ENCODE measurements at regions not wholly inside any gene's neighbourhood (a gene's known extent, or its start where the extent isn't known, plus 50 kb on each side); places are given as distances from the start of the nearest gene placed in this dataset.

DNA sequence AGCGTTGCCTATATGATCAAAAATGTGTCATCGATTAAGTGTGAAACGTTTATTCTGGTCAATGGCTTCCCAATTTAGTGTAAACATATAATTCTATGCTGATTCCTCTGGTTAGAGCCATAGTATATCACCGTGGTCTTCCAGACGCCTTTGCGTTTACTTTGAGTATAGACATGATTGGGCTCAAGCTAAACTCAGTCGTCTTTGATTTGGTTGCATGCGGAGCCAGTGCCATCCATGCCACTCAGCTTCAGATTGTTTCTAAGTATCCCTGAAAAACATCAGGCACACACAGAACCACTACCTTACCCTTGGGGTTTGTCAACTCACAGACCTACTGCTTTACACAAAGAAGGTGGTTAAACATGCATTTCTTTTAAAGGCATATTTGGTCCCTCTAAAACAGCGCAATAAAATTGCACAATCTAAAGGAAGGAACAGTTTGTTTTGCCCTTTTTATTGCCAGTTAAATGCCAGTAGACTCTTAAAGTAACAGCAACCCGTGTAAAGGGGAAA, 273.6 kb upstream of the KLF6 start (continued):
- no peak for TF ChIP-seq ZNF654 (tag by site-specific recombination; IDR thresholded peaks at IDR 0.05; ENCODE audit: low read depth)
- TF ChIP-seq, protein P1, sequence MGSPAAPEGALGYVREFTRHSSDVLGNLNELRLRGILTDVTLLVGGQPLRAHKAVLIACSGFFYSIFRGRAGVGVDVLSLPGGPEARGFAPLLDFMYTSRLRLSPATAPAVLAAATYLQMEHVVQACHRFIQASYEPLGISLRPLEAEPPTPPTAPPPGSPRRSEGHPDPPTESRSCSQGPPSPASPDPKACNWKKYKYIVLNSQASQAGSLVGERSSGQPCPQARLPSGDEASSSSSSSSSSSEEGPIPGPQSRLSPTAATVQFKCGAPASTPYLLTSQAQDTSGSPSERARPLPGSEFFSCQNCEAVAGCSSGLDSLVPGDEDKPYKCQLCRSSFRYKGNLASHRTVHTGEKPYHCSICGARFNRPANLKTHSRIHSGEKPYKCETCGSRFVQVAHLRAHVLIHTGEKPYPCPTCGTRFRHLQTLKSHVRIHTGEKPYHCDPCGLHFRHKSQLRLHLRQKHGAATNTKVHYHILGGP (tag by site-specific recombination; IDR thresholded peaks at IDR 0.05), result peak; percentile 74; the same call in 1 of the 2 replicates
- no peak for TF ChIP-seq ZNF311 (tag by site-specific recombination; IDR thresholded peaks at IDR 0.05; ENCODE audit: borderline replicate concordance)
- TF ChIP-seq OSR2 (tag by site-specific recombination; IDR thresholded peaks at IDR 0.05), result no peak; the same call in 1 of the 2 replicates
- TF ChIP-seq ZNF335 (tag by site-specific recombination; conservative IDR thresholded peaks at IDR 0.05), result peak; percentile 79
- no peak for TF ChIP-seq ZNF174 (tag by site-specific recombination; IDR thresholded peaks at IDR 0.05)

DNA sequence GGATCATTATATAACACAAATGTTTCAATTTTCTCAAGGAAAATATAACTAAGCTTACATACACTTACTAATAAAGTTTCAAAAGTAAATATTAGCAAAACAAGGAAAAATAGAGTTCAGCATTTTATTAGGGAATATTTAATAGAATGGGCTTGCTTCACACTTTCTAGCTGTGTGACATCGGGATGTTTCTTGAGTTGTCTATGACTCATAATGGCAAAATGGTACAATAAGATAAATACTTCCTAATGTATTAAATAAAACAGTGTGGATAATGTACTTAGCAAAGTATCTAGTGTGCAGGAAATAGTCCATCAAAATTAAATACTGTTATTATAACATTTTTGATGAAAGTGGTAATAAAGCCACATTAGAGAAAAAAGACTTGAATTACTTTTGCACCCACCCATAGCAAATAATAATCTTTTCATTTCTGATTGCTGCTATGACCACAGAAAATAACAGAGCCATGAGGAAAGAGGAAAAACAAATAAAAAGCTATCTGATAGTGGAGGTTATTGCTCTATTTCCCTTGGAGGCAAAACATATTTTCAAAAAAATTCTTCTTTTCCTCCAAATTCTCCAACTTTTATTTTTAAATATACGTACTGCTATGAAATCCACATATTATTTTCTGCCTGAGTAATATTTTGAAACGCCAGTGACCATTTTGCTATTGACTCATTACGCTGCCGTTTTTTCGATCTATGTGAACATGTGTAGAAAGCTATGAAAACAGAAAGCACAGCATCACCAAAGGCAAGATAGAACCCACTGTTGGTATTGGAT, 272.9 kb upstream of the KLF6 start:
- Histone ChIP-seq H3K4me1 (ENCODE audit: control insufficient read depth, insufficient read depth, low read length) (peaks cover 5% of the 10 kb centered on the region; the same call in 1 of the 2 replicates), H3K9me3 (ENCODE audit: control insufficient read depth, insufficient read depth, low read depth, low read length) (no peaks in the 10 kb centered on the region), H3K36me3 (ENCODE audit: control insufficient read depth in 2 of 2, insufficient read depth in 1 of 2, low read length in 2 of 2) (no peaks in the 10 kb centered on the region), H3K4me3 (ENCODE audit: low read depth, low read length) (no peak overlapping the region), H3K27ac (ENCODE audit: extremely low read depth, low read depth, low read length) (no peak overlapping the region; the same call in 1 of the 2 replicates)
- ChIA-PET POLR2A (no interaction called here), CTCF (interaction anchor here (0.6 kb wide), 1 partner anchor 477 kb away, joined by 3 read pairs; no protein-coding TSS in a partner anchor)
- TF ChIP-seq FEZF1 (tag by site-specific recombination; IDR thresholded peaks at IDR 0.05) (0 out of 2 replicates have a peak, but pooled peaks have one; percentile 13), MYNN (tag by site-specific recombination; IDR thresholded peaks at IDR 0.05; ENCODE audit: borderline replicate concordance) (no peak), ZNF394 (tag by site-specific recombination; IDR thresholded peaks at IDR 0.05; ENCODE audit: borderline replicate concordance) (no peak), ZNF138 (tag by site-specific recombination; IDR thresholded peaks at IDR 0.05; ENCODE audit: borderline replicate concordance) (no peak)
- TF ChIP-seq, protein P2, sequence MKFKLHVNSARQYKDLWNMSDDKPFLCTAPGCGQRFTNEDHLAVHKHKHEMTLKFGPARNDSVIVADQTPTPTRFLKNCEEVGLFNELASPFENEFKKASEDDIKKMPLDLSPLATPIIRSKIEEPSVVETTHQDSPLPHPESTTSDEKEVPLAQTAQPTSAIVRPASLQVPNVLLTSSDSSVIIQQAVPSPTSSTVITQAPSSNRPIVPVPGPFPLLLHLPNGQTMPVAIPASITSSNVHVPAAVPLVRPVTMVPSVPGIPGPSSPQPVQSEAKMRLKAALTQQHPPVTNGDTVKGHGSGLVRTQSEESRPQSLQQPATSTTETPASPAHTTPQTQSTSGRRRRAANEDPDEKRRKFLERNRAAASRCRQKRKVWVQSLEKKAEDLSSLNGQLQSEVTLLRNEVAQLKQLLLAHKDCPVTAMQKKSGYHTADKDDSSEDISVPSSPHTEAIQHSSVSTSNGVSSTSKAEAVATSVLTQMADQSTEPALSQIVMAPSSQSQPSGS (tag by site-specific recombination; IDR thresholded peaks at IDR 0.05; ENCODE audit: low read depth), result no peak
- TF ChIP-seq, protein P3, sequence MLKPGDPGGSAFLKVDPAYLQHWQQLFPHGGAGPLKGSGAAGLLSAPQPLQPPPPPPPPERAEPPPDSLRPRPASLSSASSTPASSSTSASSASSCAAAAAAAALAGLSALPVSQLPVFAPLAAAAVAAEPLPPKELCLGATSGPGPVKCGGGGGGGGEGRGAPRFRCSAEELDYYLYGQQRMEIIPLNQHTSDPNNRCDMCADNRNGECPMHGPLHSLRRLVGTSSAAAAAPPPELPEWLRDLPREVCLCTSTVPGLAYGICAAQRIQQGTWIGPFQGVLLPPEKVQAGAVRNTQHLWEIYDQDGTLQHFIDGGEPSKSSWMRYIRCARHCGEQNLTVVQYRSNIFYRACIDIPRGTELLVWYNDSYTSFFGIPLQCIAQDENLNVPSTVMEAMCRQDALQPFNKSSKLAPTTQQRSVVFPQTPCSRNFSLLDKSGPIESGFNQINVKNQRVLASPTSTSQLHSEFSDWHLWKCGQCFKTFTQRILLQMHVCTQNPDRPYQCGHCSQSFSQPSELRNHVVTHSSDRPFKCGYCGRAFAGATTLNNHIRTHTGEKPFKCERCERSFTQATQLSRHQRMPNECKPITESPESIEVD (tag by site-specific recombination; IDR thresholded peaks at IDR 0.05), result peak; percentile 55; the same call in 1 of the 2 replicates

DNA sequence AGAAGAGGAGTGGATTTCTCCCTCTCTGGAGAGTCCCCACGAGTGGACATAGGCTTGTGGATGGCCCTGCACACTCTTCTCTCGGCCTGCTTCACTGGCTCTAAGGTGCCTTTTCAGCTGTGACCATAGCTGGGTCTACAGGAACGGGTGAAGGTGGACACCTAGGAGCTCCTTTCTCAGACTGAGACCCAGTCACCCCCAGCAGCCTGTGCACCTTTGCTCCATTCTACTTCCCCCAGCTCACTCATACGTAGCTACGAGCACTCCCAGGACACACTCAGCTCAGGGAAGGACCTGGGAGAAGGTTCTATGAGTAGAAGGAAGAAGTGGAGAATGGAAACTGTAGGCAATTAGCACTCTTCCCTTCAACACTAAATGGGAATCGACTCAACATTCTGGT, 272.0 kb upstream of the KLF6 start:
- Histone ChIP-seq H3K4me3 (ENCODE audit: low read depth, low read length) (no peak overlapping the region), H3K27ac (ENCODE audit: extremely low read depth, low read depth, low read length) (no peak overlapping the region), H3K9me3 (ENCODE audit: control insufficient read depth, insufficient read depth, low read depth, low read length) (no peaks in the 10 kb centered on the region), H3K4me1 (ENCODE audit: control insufficient read depth, insufficient read depth, low read length) (peaks cover 5% of the 10 kb centered on the region; the same call in 1 of the 2 replicates), H3K36me3 (ENCODE audit: control insufficient read depth in 2 of 2, insufficient read depth in 1 of 2, low read length in 2 of 2) (no peaks in the 10 kb centered on the region)
- TF ChIP-seq ZNF670 (tag by site-specific recombination; IDR thresholded peaks at IDR 0.05; ENCODE audit: low read depth), result no peak
- TF ChIP-seq, protein P4, sequence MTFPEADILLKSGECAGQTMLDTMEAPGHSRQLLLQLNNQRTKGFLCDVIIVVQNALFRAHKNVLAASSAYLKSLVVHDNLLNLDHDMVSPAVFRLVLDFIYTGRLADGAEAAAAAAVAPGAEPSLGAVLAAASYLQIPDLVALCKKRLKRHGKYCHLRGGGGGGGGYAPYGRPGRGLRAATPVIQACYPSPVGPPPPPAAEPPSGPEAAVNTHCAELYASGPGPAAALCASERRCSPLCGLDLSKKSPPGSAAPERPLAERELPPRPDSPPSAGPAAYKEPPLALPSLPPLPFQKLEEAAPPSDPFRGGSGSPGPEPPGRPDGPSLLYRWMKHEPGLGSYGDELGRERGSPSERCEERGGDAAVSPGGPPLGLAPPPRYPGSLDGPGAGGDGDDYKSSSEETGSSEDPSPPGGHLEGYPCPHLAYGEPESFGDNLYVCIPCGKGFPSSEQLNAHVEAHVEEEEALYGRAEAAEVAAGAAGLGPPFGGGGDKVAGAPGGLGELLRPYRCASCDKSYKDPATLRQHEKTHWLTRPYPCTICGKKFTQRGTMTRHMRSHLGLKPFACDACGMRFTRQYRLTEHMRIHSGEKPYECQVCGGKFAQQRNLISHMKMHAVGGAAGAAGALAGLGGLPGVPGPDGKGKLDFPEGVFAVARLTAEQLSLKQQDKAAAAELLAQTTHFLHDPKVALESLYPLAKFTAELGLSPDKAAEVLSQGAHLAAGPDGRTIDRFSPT (tag by site-specific recombination; IDR thresholded peaks at IDR 0.05), result no peak
- CTCF ChIA-PET, result interaction anchor here (1.1 kb wide), 1 partner anchor 711 kb away, joined by 4 read pairs; no protein-coding TSS in a partner anchor
- POLR2A ChIA-PET, result no interaction called here
